Loucy (cell line): ENCODE measurements at regions not wholly inside any gene's neighbourhood (a gene's known extent, or its start where the extent isn't known, plus 50 kb on each side); places are given as distances from the start of the nearest gene placed in this dataset.

Experiments
- EZH2phosphoT487 ChIP-seq: fragments of 200-600 bp; IDR thresholded peaks from 2 replicates; pipeline ENCODE4 v1.6.1; 2018; ENCODE audit warnings: antibody characterized with exemption, mild to moderate bottlenecking, moderate library complexity, borderline replicate concordance
- TF ChIP-seq, protein P1 (sequence below): fragments of 200-600 bp; sonication (generic); conservative IDR thresholded peaks from 2 replicates; pipeline ENCODE4 v1.5.1; 2014; ENCODE audit warnings: mild to moderate bottlenecking, antibody characterized with exemption, low read length

DNA sequence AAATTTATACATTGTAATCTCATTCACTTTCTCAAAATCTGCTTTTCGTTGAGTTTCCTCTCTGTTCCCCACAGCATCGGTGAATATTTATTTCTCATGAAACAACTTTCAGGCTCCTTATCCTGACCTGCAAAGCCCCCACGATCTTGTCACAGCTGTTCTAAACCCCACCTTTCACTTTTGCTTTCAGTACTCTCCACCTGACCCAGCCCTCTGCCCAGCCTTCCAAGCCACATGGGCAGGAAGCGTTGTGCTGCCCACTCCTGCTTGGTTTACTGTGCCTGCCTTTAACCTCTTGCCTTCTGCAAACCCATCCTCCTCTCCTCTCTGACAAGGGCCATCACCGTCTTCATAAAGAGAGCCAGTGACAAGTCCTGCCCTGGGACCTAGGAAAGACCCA, 262.5 kb downstream of the GALR1 start:
- TF ChIP-seq, protein P1, sequence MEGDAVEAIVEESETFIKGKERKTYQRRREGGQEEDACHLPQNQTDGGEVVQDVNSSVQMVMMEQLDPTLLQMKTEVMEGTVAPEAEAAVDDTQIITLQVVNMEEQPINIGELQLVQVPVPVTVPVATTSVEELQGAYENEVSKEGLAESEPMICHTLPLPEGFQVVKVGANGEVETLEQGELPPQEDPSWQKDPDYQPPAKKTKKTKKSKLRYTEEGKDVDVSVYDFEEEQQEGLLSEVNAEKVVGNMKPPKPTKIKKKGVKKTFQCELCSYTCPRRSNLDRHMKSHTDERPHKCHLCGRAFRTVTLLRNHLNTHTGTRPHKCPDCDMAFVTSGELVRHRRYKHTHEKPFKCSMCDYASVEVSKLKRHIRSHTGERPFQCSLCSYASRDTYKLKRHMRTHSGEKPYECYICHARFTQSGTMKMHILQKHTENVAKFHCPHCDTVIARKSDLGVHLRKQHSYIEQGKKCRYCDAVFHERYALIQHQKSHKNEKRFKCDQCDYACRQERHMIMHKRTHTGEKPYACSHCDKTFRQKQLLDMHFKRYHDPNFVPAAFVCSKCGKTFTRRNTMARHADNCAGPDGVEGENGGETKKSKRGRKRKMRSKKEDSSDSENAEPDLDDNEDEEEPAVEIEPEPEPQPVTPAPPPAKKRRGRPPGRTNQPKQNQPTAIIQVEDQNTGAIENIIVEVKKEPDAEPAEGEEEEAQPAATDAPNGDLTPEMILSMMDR, result no peak
- TF ChIP-seq EZH2phosphoT487, result no peak
